A673 (cell line): ENCODE measurements at regions not wholly inside any gene's neighbourhood (a gene's known extent, or its start where the extent isn't known, plus 50 kb on each side); places are given as distances from the start of the nearest gene placed in this dataset.

Source experiments
- BruUV-seq: library from RNA; stranded (reverse); fragments of 400-500 nt; replicated peaks from 2 replicates; lab custom pipeline; 2021; lab: Mats Ljungman, UMichigan
- CTCF ChIA-PET: fragments of 300-600 bp; sonication (Branson Sonifier 250); formaldehyde crosslinking; loops from one replicate; lab custom pipeline; 2022; ENCODE audit warnings: antibody characterized with exemption; lab: Charles Lee
- POLR2A ChIA-PET: fragments of 300-600 bp; sonication (Branson Sonifier 250); formaldehyde crosslinking; loops from one replicate; lab custom pipeline; 2022; ENCODE audit warnings: antibody characterized with exemption; ENCODE audit not compliant: low non-redundant PET; lab: Charles Lee
- DNase-seq: peaks from one replicate; pipeline ENCODE4 v3.0.0-alpha.2; 2015; ENCODE audit warnings: low spot score
- H3K27ac ChIP-seq: fragments of 200-600 bp; sonication (generic); 2 replicates; pipeline ENCODE4 v1.5.1; 2016; ENCODE audit warnings: mixed run types, low read depth, mild to moderate bottlenecking, mixed read lengths, antibody characterized with exemption, low read length; ENCODE audit not compliant: poor library complexity, severe bottlenecking
- H3K27me3 ChIP-seq: fragments of 200-600 bp; sonication (generic); replicated peaks from 2 replicates; pipeline ENCODE4 v1.6.1; 2017; ENCODE audit warnings: mixed run types, low read depth, mild to moderate bottlenecking, mixed read lengths, antibody characterized with exemption, low read length; ENCODE audit not compliant: insufficient read depth, poor library complexity
- H3K36me3 ChIP-seq: fragments of 200-600 bp; sonication (generic); 2 replicates; pipeline ENCODE4 v1.6.1; 2016; ENCODE audit warnings: mixed run types, mild to moderate bottlenecking, mixed read lengths, antibody characterized with exemption, low read length; ENCODE audit not compliant: insufficient read depth, poor library complexity, severe bottlenecking
- H3K4me1 ChIP-seq: fragments of 200-600 bp; sonication (generic); 2 replicates; pipeline ENCODE4 v1.6.1; 2017; ENCODE audit warnings: mixed run types, mild to moderate bottlenecking, mixed read lengths, antibody characterized with exemption, low read length; ENCODE audit not compliant: insufficient read depth, poor library complexity, severe bottlenecking
- H3K4me3 ChIP-seq: fragments of 200-600 bp; sonication (generic); 2 replicates; pipeline ENCODE4 v1.5.1; 2016; ENCODE audit warnings: low read depth, mixed run types, mild to moderate bottlenecking, mixed read lengths, low read length; ENCODE audit not compliant: poor library complexity, severe bottlenecking
- H3K9me3 ChIP-seq: fragments of 200-600 bp; sonication (generic); 2 replicates; pipeline ENCODE4 v1.6.1; 2016; ENCODE audit warnings: mixed run types, low read depth, mild to moderate bottlenecking, mixed read lengths, antibody characterized with exemption, low read length; ENCODE audit not compliant: poor library complexity, severe bottlenecking
- CTCF ChIP-seq: fragments of 300-800, 200-600 bp; sonication (generic); conservative IDR thresholded peaks from 2 replicates; pipeline ENCODE4 v1.5.1; 2017; ENCODE audit warnings: low read depth, mild to moderate bottlenecking, antibody characterized with exemption, low read length, moderate library complexity, mixed read lengths
- EZH2 ChIP-seq: fragments of 200-600 bp; sonication (generic); IDR thresholded peaks from 2 replicates; pipeline ENCODE4 v1.6.1; 2017; ENCODE audit warnings: borderline replicate concordance, low read depth, mild to moderate bottlenecking, mixed read lengths, antibody characterized with exemption, low read length; ENCODE audit not compliant: poor library complexity, severe bottlenecking
- intact Hi-C: fragments of 100-400 bp; cut with micrococcal nuclease; formaldehyde crosslinking; loops from one replicate; pipeline ENCODE4 v1.10.0; 2022; ENCODE audit not compliant: unreplicated experiment

- peaks cover 15% of the 10 kb centered on the region for H3K27me3 ChIP-seq
- H3K4me3 ChIP-seq = no peak overlapping the region
- H3K27ac ChIP-seq = no peak overlapping the region
- H3K9me3 ChIP-seq = no peaks in the 10 kb centered on the region
- DNase-seq = no peak
- no peaks in the 10 kb centered on the region for H3K4me1 ChIP-seq
- CTCF ChIA-PET = no interaction called here
- TF ChIP-seq EZH2 (no peak), CTCF (no peak)
- H3K36me3 ChIP-seq = no peaks in the 10 kb centered on the region
- POLR2A ChIA-PET = no interaction called here
- BruUV-seq = no TSS peak
- intact Hi-C loops = no loop called here
Measured at GRCh38 chr1:213678753-213679152, 309.0 kb upstream of the PROX1 start.

- Histone ChIP-seq H3K27ac (no peak overlapping the region), H3K36me3 (no peaks in the 10 kb centered on the region), H3K27me3 (peaks cover 15% of the 10 kb centered on the region), H3K9me3 (no peaks in the 10 kb centered on the region), H3K4me1 (no peaks in the 10 kb centered on the region), H3K4me3 (no peak overlapping the region)
- CTCF ChIA-PET = no interaction called here
- intact Hi-C loops = no loop called here
- POLR2A ChIA-PET = no interaction called here
- TF ChIP-seq EZH2 = no peak
- no peak for TF ChIP-seq CTCF
- no peak for DNase-seq
- no TSS peak for BruUV-seq
Measured at GRCh38 chr1:213679153-213679552, 308.6 kb upstream of the PROX1 start.

GRCh38 chr1:213680677-213681325, 307.0 kb upstream of the PROX1 start:
- Histone ChIP-seq H3K27ac (no peak overlapping the region), H3K27me3 (peaks cover 15% of the 10 kb centered on the region), H3K4me3 (no peak overlapping the region), H3K9me3 (no peaks in the 10 kb centered on the region), H3K4me1 (no peaks in the 10 kb centered on the region), H3K36me3 (no peaks in the 10 kb centered on the region)
- BruUV-seq = no TSS peak
- intact Hi-C loops = no loop called here
- ChIA-PET CTCF (no interaction called here), POLR2A (no interaction called here)
- no peak for DNase-seq
- TF ChIP-seq EZH2 (no peak), CTCF (no peak)
